ENCODE measurements at regions not wholly inside any gene's neighbourhood (a gene's known extent, or its start where the extent isn't known, plus 50 kb on each side); places are given as distances from the start of the nearest gene placed in this dataset.

DNA sequence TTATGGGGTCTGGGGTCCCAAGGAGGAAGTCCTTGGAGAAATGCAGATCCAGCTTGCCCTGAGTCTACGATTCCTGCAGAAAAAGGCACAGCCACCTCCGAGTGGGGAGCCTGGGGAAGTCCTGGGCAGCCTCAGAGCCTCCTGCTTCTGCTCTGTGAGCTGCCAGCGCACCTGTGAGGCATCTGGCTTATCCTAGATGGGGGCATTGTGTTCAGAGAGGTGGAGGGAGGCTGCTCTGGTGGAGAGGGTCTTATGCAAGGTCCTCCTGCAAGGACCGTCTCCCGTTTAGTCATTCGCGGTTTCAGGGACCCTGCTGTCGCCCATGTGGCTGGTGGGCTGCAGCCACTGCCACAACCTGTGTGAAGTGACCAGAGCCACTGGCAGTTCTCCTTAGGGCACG is 53.0 kb upstream of the PRMT8 start:
- Mint-ChIP-seq H3K4me1 (ENCODE audit: low read depth, unreplicated experiment) (no peaks in the 10 kb centered on the region), H3K27me3 (ENCODE audit: insufficient read depth, unreplicated experiment) (peaks cover 24% of the 10 kb centered on the region), H3K9me3 (ENCODE audit: unreplicated experiment) (no peaks in the 10 kb centered on the region), H3K27ac (ENCODE audit: unreplicated experiment) (no peak overlapping the region), H3K4me3 (ENCODE audit: unreplicated experiment) (no peak overlapping the region), H3K36me3 (ENCODE audit: insufficient read depth, unreplicated experiment) (no peaks in the 10 kb centered on the region)
- DNase-seq, result no peak
- H3K9me3 ChIP-seq, result no peaks in the 10 kb centered on the region
- TF ChIP-seq, protein P1, sequence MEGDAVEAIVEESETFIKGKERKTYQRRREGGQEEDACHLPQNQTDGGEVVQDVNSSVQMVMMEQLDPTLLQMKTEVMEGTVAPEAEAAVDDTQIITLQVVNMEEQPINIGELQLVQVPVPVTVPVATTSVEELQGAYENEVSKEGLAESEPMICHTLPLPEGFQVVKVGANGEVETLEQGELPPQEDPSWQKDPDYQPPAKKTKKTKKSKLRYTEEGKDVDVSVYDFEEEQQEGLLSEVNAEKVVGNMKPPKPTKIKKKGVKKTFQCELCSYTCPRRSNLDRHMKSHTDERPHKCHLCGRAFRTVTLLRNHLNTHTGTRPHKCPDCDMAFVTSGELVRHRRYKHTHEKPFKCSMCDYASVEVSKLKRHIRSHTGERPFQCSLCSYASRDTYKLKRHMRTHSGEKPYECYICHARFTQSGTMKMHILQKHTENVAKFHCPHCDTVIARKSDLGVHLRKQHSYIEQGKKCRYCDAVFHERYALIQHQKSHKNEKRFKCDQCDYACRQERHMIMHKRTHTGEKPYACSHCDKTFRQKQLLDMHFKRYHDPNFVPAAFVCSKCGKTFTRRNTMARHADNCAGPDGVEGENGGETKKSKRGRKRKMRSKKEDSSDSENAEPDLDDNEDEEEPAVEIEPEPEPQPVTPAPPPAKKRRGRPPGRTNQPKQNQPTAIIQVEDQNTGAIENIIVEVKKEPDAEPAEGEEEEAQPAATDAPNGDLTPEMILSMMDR (IDR thresholded peaks at IDR 0.05; ENCODE audit: insufficient read depth in 1 of 2, low read depth in 1 of 2, low read length in 1 of 2, severe bottlenecking in 1 of 2, unreplicated experiment in 1 of 2), result no peak
- H3K27me3 ChIP-seq (replicated peaks; ENCODE audit: control insufficient read depth, insufficient read depth, low read length), result no peaks in the 10 kb centered on the region
- intact Hi-C loops (cut with micrococcal nuclease; ENCODE audit: unreplicated experiment), result no loop called here
- BruUV-seq (replicated peaks), result no TSS peak
- no peaks in the 10 kb centered on the region for H3K4me1 ChIP-seq
- H3K36me3 ChIP-seq (ENCODE audit: control insufficient read depth, insufficient read depth, low read length), result no peaks in the 10 kb centered on the region
- no peak overlapping the region for H3K4me3 ChIP-seq (ENCODE audit: low read depth, low read length)
- POLR2A ChIA-PET, result no interaction called here
- CTCF ChIA-PET, result interaction anchor here (0.5 to 1.2 kb wide), 2 partner anchors 138 to 836 kb away, joined by 3 read pairs; partner anchors contain the start of gene CCND2

DNA sequence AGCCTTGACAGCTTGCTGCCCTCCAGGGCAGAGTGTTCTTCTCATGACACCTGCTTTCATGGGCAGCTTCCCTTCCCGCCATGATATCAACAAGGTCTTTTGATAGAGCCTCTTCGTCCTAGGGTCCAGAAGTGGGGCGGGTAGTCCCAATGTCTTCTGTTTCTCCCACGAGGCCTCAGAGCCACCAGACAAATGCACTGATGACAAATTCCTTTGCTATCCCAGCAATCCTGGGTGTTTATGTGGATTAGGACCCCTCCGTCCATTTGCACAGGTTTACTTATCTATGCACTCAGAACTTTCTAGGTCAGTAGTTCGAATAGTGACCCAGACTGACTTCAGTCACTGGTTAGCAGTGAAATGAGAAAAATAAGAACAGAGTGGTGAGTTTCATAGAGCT is 52.6 kb upstream of the PRMT8 start:
- POLR2A ChIA-PET, result no interaction called here
- DNase-seq, result no peak

More for the DNA sequence above, 52.6 kb upstream of the PRMT8 start:
- intact Hi-C loops (cut with micrococcal nuclease; ENCODE audit: unreplicated experiment), result no loop called here
- no peak overlapping the region for H3K4me3 ChIP-seq (ENCODE audit: low read depth, low read length)
- Mint-ChIP-seq H3K4me3 (ENCODE audit: unreplicated experiment) (no peak overlapping the region), H3K27me3 (ENCODE audit: insufficient read depth, unreplicated experiment) (peaks cover 26% of the 10 kb centered on the region), H3K27ac (ENCODE audit: unreplicated experiment) (no peak overlapping the region), H3K36me3 (ENCODE audit: insufficient read depth, unreplicated experiment) (no peaks in the 10 kb centered on the region), H3K4me1 (ENCODE audit: low read depth, unreplicated experiment) (no peaks in the 10 kb centered on the region), H3K9me3 (ENCODE audit: unreplicated experiment) (no peaks in the 10 kb centered on the region)
- no peaks in the 10 kb centered on the region for H3K9me3 ChIP-seq
- no TSS peak for BruUV-seq (replicated peaks)
- H3K4me1 ChIP-seq, result no peaks in the 10 kb centered on the region
- CTCF ChIA-PET, result interaction anchor here (0.5 to 1.2 kb wide), 2 partner anchors 138 to 835 kb away, joined by 3 read pairs; partner anchors contain the start of gene CCND2
- TF ChIP-seq, protein P1 (IDR thresholded peaks at IDR 0.05; ENCODE audit: insufficient read depth in 1 of 2, low read depth in 1 of 2, low read length in 1 of 2, severe bottlenecking in 1 of 2, unreplicated experiment in 1 of 2), result no peak
- H3K27me3 ChIP-seq (replicated peaks; ENCODE audit: control insufficient read depth, insufficient read depth, low read length), result no peaks in the 10 kb centered on the region
- H3K36me3 ChIP-seq (ENCODE audit: control insufficient read depth, insufficient read depth, low read length), result no peaks in the 10 kb centered on the region

All from Caco-2 (cell line).